NCI-H2171 (cell line): ENCODE measurements at regions not wholly inside any gene's neighbourhood (a gene's known extent, or its start where the extent isn't known, plus 50 kb on each side); places are given as distances from the start of the nearest gene placed in this dataset.

Source experiments
- DNase-seq: peaks from one replicate; lab custom pipeline; 2025; lab: John Stamatoyannopoulos, UW

DNA sequence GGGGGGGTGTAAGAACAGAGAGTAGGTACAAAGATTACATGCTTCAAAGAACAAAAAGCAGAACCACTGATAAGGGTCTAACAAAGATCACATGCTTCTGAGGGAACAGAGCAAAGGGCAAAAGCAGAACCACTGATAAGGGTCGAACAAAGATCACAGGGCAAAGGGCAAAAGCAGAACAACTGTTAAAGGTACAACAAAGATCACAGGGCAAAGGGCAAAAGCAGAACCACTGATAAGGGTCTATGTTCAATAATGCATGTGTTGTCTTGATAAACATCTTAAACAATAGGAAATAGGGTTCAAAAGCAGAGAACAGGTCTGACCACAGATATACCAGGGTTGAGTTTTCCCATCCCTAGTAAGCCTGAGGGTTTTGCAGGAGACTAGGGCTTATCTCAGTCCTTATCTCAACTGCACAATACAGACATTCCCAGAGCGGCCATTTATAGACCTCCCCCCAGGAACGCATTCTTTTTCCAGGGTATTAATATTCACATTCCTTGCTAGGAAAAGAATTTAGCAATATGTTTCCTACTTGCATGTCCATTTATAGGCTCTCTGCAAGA is 81.9 kb upstream of the PGR start:
- no peak for DNase-seq

DNA sequence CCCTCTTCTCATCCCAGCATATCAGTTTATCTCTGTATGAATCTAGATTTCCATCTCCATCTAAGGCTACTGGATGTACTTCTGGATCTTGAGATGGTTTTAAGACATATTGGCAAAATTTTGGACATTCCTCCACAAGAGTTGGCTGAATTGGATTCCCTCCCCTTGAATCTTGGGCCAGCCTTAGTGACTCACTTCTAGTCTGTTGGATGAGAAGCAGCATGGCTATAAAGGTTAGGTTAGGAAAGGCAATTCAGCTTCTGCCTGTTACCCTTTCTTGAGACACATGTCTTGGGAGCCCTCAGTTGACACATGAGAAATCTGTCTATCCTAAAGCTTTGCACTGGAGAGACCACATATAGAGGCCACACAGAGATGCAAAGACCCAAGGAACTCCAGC is 73.0 kb upstream of the PGR start:
- no peak for DNase-seq

DNA sequence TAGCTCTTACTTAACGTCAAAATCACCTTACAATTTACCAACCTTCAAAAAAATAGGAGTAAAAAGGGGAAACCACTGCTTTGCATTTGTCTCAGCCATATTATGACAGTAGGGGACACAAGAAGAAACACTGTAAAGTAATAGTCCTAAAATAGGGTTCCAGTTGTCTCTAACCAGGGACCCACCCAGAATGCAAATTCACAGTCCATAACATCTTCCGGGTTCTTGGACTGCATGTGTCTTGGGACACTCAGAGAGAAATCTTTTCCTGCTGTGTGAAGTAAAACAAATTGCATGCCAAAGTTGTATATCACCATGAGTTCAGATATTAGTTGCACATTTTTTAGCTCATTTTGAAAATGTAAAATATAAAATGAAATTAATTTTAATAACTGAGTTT is 69.8 kb upstream of the PGR start:
- DNase-seq = no peak

DNA sequence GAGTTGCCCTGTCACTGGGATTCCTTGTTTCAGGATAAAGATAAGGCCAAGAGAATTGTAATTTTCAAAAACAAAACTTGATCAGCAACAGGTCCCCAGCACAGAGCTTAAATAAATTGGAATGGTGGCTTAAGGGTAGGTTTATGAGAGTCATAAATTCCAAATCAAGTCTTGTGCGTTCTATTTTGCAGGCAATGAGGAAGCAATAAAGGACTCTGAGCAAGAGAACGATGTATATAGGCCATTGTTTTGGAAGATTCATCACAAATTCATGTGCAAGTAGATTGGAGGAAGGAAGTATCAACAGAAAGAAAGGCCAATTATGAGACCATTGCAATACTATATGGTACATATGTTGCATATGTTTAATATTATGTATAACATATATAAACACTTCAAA is 65.7 kb upstream of the PGR start:
- DNase-seq = no peak

DNA sequence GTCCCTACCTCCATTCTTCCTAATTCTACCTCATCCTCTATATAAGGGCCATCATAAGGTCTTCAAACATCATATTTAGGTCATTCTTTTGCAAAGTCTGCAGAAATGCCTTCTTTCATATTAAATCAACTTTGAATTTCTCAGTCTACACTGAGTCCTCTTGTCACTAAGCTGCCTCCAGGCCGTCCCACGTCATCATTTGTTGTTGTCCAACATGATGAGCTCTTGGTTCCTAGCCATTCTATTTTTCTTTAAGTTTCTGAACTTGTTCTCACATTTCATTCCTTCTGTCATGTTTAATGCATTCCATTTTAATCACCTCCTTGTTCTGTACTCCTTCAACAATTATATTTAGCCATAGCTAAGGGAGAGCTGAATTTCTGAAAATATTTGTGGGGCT is 59.2 kb upstream of the PGR start:
- no peak for DNase-seq

DNA sequence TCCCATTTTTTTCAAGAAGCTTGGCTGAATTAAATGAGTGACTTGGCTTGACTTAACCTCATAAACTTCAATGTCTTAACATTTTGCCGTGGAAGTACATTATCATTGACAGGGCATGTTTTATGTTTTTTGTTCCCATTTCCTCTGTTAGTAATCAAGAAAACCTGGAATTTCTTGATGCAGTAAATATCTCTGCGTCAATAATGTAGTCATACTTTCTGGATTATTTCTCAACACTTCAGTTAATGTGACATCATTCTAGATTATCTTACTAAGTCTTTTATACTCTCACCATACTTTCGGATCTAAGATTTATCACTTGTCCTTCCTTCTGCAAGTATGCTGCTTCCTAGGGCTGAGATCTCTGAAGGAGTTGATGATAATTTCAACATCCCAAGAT is 58.6 kb upstream of the PGR start:
- no peak for DNase-seq

DNA sequence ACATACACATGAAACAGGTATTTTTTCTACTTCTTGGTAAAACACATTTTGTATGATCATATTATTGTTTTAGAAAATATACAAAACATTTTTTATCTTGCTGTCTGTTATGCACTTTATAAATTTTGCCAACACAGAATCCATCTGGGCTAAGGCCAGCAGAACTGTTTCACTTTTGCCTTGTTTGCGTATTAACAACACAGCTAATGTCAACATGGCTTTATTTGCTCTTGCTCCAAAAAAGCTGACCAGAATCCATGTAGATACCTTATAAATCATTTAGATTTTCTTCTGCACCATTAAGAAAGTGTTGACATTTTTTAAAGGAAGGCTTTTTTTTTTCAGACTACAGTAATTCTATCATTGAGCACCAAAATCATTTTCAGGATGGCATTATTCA is 58.1 kb upstream of the PGR start:
- DNase-seq = no peak

DNA sequence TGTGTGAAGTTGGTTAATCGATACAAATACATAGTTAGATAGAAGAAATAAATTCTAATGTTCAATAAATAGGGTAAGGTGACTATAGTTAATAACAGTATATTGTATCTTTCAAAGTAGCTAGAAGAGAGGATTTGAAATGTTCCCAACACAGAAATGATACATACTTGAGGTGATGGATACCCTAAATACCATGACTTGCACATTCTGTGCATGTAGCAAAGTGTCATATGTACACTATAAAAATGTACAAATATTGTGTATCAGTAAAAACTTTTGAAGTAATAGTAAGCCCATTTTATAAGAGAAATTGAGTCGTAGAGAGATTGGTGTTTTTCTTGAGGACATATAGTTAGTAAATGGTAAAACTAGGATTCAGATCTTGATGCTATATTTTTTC is 56.4 kb upstream of the PGR start:
- no peak for DNase-seq

DNA sequence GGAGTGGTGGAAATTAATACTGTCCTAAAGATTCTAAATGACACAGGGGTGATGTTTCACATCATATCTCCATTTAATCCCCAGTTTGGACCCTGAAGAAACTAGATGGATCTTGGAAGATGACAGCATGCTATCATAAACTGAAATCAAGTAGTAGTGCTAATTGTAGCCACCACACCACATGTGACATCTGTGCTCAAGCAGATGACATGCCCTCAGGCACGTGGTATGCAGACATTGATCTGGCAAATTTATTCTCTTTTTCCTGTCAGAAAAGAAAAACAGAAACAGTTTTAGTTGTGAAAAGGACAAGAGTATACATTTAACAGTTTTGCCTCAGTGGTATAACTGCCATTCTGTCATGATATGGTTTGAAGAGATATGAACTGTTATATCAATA is 52.9 kb upstream of the PGR start:
- no peak for DNase-seq

DNA sequence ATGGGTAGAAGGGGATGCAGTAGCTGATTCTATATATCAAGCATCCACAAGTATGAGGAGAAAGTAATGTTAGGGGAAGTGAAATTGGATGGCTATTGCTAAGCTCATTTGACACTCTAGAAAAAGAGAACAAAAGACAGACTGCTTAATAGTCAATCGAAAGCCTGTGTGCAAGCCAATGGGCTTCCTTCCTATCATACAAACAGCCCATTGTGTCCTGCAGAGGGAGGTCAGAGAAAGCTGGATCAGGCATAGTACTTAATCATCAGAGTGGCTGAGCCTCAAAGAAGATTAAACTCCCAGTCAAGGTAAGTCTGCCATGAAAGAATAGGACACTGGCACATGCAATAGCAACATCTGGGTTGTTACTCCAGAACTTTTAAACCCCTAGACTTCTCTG is 50.9 kb upstream of the PGR start:
- DNase-seq = no peak
